ENCODE measurements at regions not wholly inside any gene's neighbourhood (a gene's known extent, or its start where the extent isn't known, plus 50 kb on each side); places are given as distances from the start of the nearest gene placed in this dataset.
"Not testable (repeated sequence)": the region's sequence is repeated elsewhere in the genome, so short reads cannot be mapped to it uniquely, and the experiment has no call there.

- not testable (repeated sequence) for H3K79me1 ChIP-seq (ENCODE audit: low read depth, low read length); H3K14ac ChIP-seq (ENCODE audit: low read length); H4K8ac ChIP-seq (ENCODE audit: low read depth, low read length); H3K4ac ChIP-seq (ENCODE audit: low read length); H2AFZ ChIP-seq (ENCODE audit: low read length); H3K18ac ChIP-seq (ENCODE audit: low read length); H2BK5ac ChIP-seq (ENCODE audit: low read length); H3K27ac ChIP-seq (replicated peaks; ENCODE audit: low read length); H2BK15ac ChIP-seq (ENCODE audit: low read length); H3K9ac ChIP-seq (ENCODE audit: low read depth, low read length, poor library complexity); H3K4me2 ChIP-seq (ENCODE audit: insufficient read depth, low read length, poor library complexity, severe bottlenecking); H3K4me3 ChIP-seq (ENCODE audit: low read length in 2 of 2); H3K36me3 ChIP-seq (replicated peaks in 1 of 2; ENCODE audit: control insufficient read depth in 2 of 2, insufficient read depth in 2 of 2, low read length in 2 of 2); H3K9me3 ChIP-seq (replicated peaks in 1 of 2; ENCODE audit: control insufficient read depth in 2 of 2, insufficient read depth in 1 of 2, low read depth in 1 of 2, low read length in 2 of 2); H2BK120ac ChIP-seq (ENCODE audit: low read depth, low read length); H3K27me3 ChIP-seq (ENCODE audit: control insufficient read depth in 3 of 3, insufficient read depth in 3 of 3, low read depth in 1 of 3, low read length in 3 of 3); H2BK12ac ChIP-seq (ENCODE audit: low read length); H4K91ac ChIP-seq (ENCODE audit: low read depth, low read length, poor library complexity); H3K23ac ChIP-seq (ENCODE audit: low read depth, low read length, poor library complexity); H2AK5ac ChIP-seq (ENCODE audit: low read depth, low read length); H3K4me1 ChIP-seq (ENCODE audit: control insufficient read depth in 2 of 2, insufficient read depth in 1 of 2, low read depth in 1 of 2, low read length in 2 of 2)
- DNase-seq (ENCODE audit: low spot score): peak; percentile 21
- no CpG with 5 or more reads among the region's 23 CpGs for WGBS, 2 donors (ENCODE audit: extremely low coverage in 2 of 2, insufficient read length in 2 of 2, insufficient replicate concordance in 1 of 2)
Measured at GRCh38 chr16:46395391-46395921, 225.7 kb downstream of the SHCBP1 start.

DNA sequence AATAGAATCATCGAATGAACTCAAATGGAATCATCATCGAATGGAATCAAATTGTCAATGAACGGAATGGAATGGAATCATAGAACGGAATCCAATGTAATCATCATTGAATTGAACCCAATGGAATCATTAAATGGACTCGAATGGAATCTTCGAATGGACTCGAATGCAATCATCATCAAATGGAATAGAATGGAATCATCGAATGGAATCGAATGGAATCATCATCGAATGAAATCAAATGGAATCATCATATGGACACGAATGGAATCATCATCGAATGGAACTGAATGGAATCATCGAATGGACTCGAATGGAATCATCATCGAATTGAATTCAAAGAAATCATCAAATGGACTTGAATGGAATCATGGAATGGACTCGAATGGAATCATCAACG is 226.2 kb downstream of the SHCBP1 start:
- H2AK5ac ChIP-seq (ENCODE audit: low read depth, low read length); H3K27ac ChIP-seq (replicated peaks; ENCODE audit: low read length); H3K4ac ChIP-seq (ENCODE audit: low read length); H3K23ac ChIP-seq (ENCODE audit: low read depth, low read length, poor library complexity); H2AFZ ChIP-seq (ENCODE audit: low read length); H2BK5ac ChIP-seq (ENCODE audit: low read length); H2BK120ac ChIP-seq (ENCODE audit: low read depth, low read length); H3K14ac ChIP-seq (ENCODE audit: low read length); H4K91ac ChIP-seq (ENCODE audit: low read depth, low read length, poor library complexity); H3K4me2 ChIP-seq (ENCODE audit: insufficient read depth, low read length, poor library complexity, severe bottlenecking); H3K4me3 ChIP-seq (ENCODE audit: low read length in 2 of 2); H3K36me3 ChIP-seq (replicated peaks in 1 of 2; ENCODE audit: control insufficient read depth in 2 of 2, insufficient read depth in 2 of 2, low read length in 2 of 2); DNase-seq (ENCODE audit: low spot score); H3K27me3 ChIP-seq (ENCODE audit: control insufficient read depth in 3 of 3, insufficient read depth in 3 of 3, low read depth in 1 of 3, low read length in 3 of 3); H3K9ac ChIP-seq (ENCODE audit: low read depth, low read length, poor library complexity); H2BK12ac ChIP-seq (ENCODE audit: low read length); H2BK15ac ChIP-seq (ENCODE audit: low read length); H4K8ac ChIP-seq (ENCODE audit: low read depth, low read length); H3K9me3 ChIP-seq (replicated peaks in 1 of 2; ENCODE audit: control insufficient read depth in 2 of 2, insufficient read depth in 1 of 2, low read depth in 1 of 2, low read length in 2 of 2); H3K4me1 ChIP-seq (ENCODE audit: control insufficient read depth in 2 of 2, insufficient read depth in 1 of 2, low read depth in 1 of 2, low read length in 2 of 2); H3K18ac ChIP-seq (ENCODE audit: low read length); H3K79me1 ChIP-seq (ENCODE audit: low read depth, low read length): not testable (repeated sequence)
- no CpG with 5 or more reads among the region's 17 CpGs for WGBS, 2 donors (ENCODE audit: extremely low coverage in 2 of 2, insufficient read length in 2 of 2, insufficient replicate concordance in 1 of 2)

DNA sequence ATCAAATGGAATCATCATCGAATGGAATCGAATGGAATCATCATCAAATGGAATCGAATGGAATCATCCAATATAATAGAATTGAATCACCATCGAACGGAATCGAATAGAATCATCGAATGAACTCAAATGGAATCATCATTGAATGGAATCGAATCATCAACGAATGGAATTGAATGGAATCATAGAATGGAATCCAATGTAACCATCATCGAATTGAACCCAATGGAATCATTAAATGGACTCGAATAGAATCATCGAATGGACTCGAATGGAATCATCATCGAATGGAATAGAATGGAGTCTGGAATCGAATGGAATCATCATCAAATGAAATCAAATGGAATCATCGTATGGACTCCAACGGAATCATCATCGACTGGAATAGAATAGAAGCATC is 227.0 kb downstream of the SHCBP1 start:
- H3K79me1 ChIP-seq (ENCODE audit: low read depth, low read length); H2AFZ ChIP-seq (ENCODE audit: low read length); H2BK15ac ChIP-seq (ENCODE audit: low read length); H3K27ac ChIP-seq (replicated peaks; ENCODE audit: low read length); H3K4me1 ChIP-seq (ENCODE audit: control insufficient read depth in 2 of 2, insufficient read depth in 1 of 2, low read depth in 1 of 2, low read length in 2 of 2); H4K8ac ChIP-seq (ENCODE audit: low read depth, low read length); H3K27me3 ChIP-seq (ENCODE audit: control insufficient read depth in 3 of 3, insufficient read depth in 3 of 3, low read depth in 1 of 3, low read length in 3 of 3); H4K91ac ChIP-seq (ENCODE audit: low read depth, low read length, poor library complexity); H3K23ac ChIP-seq (ENCODE audit: low read depth, low read length, poor library complexity); H2BK120ac ChIP-seq (ENCODE audit: low read depth, low read length); H3K4me3 ChIP-seq (ENCODE audit: low read length in 2 of 2); H3K18ac ChIP-seq (ENCODE audit: low read length); H2AK5ac ChIP-seq (ENCODE audit: low read depth, low read length); H2BK5ac ChIP-seq (ENCODE audit: low read length); DNase-seq (ENCODE audit: low spot score); H3K4me2 ChIP-seq (ENCODE audit: insufficient read depth, low read length, poor library complexity, severe bottlenecking); H2BK12ac ChIP-seq (ENCODE audit: low read length); H3K9me3 ChIP-seq (replicated peaks in 1 of 2; ENCODE audit: control insufficient read depth in 2 of 2, insufficient read depth in 1 of 2, low read depth in 1 of 2, low read length in 2 of 2); H3K4ac ChIP-seq (ENCODE audit: low read length); H3K36me3 ChIP-seq (replicated peaks in 1 of 2; ENCODE audit: control insufficient read depth in 2 of 2, insufficient read depth in 2 of 2, low read length in 2 of 2); H3K9ac ChIP-seq (ENCODE audit: low read depth, low read length, poor library complexity); H3K14ac ChIP-seq (ENCODE audit: low read length): not testable (repeated sequence)
- WGBS, 2 donors (ENCODE audit: extremely low coverage in 2 of 2, insufficient read length in 2 of 2, insufficient replicate concordance in 1 of 2): no CpG with 5 or more reads among the region's 18 CpGs

- H3K4me3 ChIP-seq (ENCODE audit: low read length in 2 of 2): not testable (repeated sequence)
Measured at GRCh38 chr16:46392930-46393722, 228.1 kb downstream of the SHCBP1 start.

More at GRCh38 chr16:46392930-46393722, 228.1 kb downstream of the SHCBP1 start:
- not testable (repeated sequence) for H3K23ac ChIP-seq (ENCODE audit: low read depth, low read length, poor library complexity); H3K36me3 ChIP-seq (replicated peaks in 1 of 2; ENCODE audit: control insufficient read depth in 2 of 2, insufficient read depth in 2 of 2, low read length in 2 of 2); H2BK120ac ChIP-seq (ENCODE audit: low read depth, low read length); H4K91ac ChIP-seq (ENCODE audit: low read depth, low read length, poor library complexity); H2AK5ac ChIP-seq (ENCODE audit: low read depth, low read length); H2BK5ac ChIP-seq (ENCODE audit: low read length); H3K9me3 ChIP-seq (replicated peaks in 1 of 2; ENCODE audit: control insufficient read depth in 2 of 2, insufficient read depth in 1 of 2, low read depth in 1 of 2, low read length in 2 of 2); H2BK15ac ChIP-seq (ENCODE audit: low read length); H2BK12ac ChIP-seq (ENCODE audit: low read length); H3K4me2 ChIP-seq (ENCODE audit: insufficient read depth, low read length, poor library complexity, severe bottlenecking); H3K79me1 ChIP-seq (ENCODE audit: low read depth, low read length); H3K27me3 ChIP-seq (ENCODE audit: control insufficient read depth in 3 of 3, insufficient read depth in 3 of 3, low read depth in 1 of 3, low read length in 3 of 3); H3K18ac ChIP-seq (ENCODE audit: low read length); H4K8ac ChIP-seq (ENCODE audit: low read depth, low read length); H3K9ac ChIP-seq (ENCODE audit: low read depth, low read length, poor library complexity); H2AFZ ChIP-seq (ENCODE audit: low read length); H3K14ac ChIP-seq (ENCODE audit: low read length); H3K4me1 ChIP-seq (ENCODE audit: control insufficient read depth in 2 of 2, insufficient read depth in 1 of 2, low read depth in 1 of 2, low read length in 2 of 2); H3K27ac ChIP-seq (replicated peaks; ENCODE audit: low read length); H3K4ac ChIP-seq (ENCODE audit: low read length)
- DNase-seq (ENCODE audit: low spot score): peak; percentile 43
- WGBS, 2 donors (ENCODE audit: extremely low coverage in 2 of 2, insufficient read length in 2 of 2, insufficient replicate concordance in 1 of 2): no CpG with 5 or more reads among the region's 26 CpGs

Measured in neuronal stem cell (in vitro differentiated cells).